CD14-positive monocyte (primary cell): ENCODE measurements at regions not wholly inside any gene's neighbourhood (a gene's known extent, or its start where the extent isn't known, plus 50 kb on each side); places are given as distances from the start of the nearest gene placed in this dataset.

Experiments used
- DNase-seq, 3 donors: peaks; one replicate each; pipeline ENCODE4 v3.0.0-alpha.2; 2011 to 2022
- H2AFZ ChIP-seq: 2 replicates; pipeline ENCODE4 v1.6.0; 2012; ENCODE audit warnings: mild to moderate bottlenecking, low read depth, low read length, inconsistent platforms; ENCODE audit not compliant: insufficient read depth, poor library complexity, severe bottlenecking
- H3K27ac ChIP-seq, 2 donors: 1 replicate in 1 of 2; 2 replicates in 1 of 2; pipeline ENCODE4 v1.5.1; 2012 to 2013; ENCODE audit warnings: low read length in 2 of 2, control low read depth in 1 of 2, inconsistent platforms in 1 of 2, low read depth in 1 of 2, mild to moderate bottlenecking in 1 of 2
- H3K27me3 ChIP-seq, 2 donors: one replicate each; pipeline versions ENCODE4 v1.6.0 to v1.6.1; 2011 to 2013; ENCODE audit warnings: low read length in 2 of 2; ENCODE audit not compliant: control insufficient read depth in 2 of 2, insufficient read depth in 2 of 2
- H3K36me3 ChIP-seq, 2 donors: replicated peaks in 1 of 2; 1 replicate in 1 of 2; 2 replicates in 1 of 2; pipeline versions ENCODE4 v1.5.1 to v1.6.1; 2012 to 2013; ENCODE audit warnings: low read length in 2 of 2, control low read depth in 1 of 2, inconsistent platforms in 1 of 2, mild to moderate bottlenecking in 1 of 2; ENCODE audit not compliant: insufficient read depth in 2 of 2, control insufficient read depth in 1 of 2
- H3K4me1 ChIP-seq, 2 donors: 1 replicate in 1 of 2; 2 replicates in 1 of 2; pipeline versions ENCODE4 v1.5.1 to v1.6.1; 2012 to 2013; ENCODE audit warnings: low read length in 2 of 2, control low read depth in 1 of 2, inconsistent platforms in 1 of 2, mild to moderate bottlenecking in 1 of 2, moderate library complexity in 1 of 2; ENCODE audit not compliant: insufficient read depth in 2 of 2, control insufficient read depth in 1 of 2
- H3K4me2 ChIP-seq: replicated peaks from 2 replicates; pipeline ENCODE3; 2012; ENCODE audit warnings: low read length, moderate library complexity, mild to moderate bottlenecking; ENCODE audit not compliant: poor library complexity, severe bottlenecking; ENCODE audit errors: extremely low read depth
- H3K4me3 ChIP-seq, 3 experiments: fragments of 200-600 bp in 1 of 3; sonication (generic) in 1 of 3; replicated peaks in 1 of 3; 1 replicate in 2 of 3; 2 replicates in 1 of 3; pipeline ENCODE4 v1.5.1; 2011 to 2013; ENCODE audit warnings: low read length in 3 of 3, mild to moderate bottlenecking in 3 of 3, control low read depth in 2 of 3, low read depth in 2 of 3, inconsistent platforms in 1 of 3, moderate library complexity in 1 of 3
- H3K79me2 ChIP-seq: 2 replicates; pipeline ENCODE4 v1.6.0; 2012; ENCODE audit warnings: mild to moderate bottlenecking, control low read depth, inconsistent platforms, low read length, moderate library complexity; ENCODE audit not compliant: insufficient read depth
- H3K9ac ChIP-seq: 2 replicates; pipeline ENCODE4 v1.6.0; 2017; ENCODE audit warnings: low read length, mild to moderate bottlenecking; ENCODE audit not compliant: insufficient read depth, poor library complexity, severe bottlenecking
- H3K9me3 ChIP-seq, 2 donors: replicated peaks in 1 of 2; 1 replicate in 1 of 2; 2 replicates in 1 of 2; pipeline versions ENCODE4 v1.5.1 to v1.6.1; 2012 to 2013; ENCODE audit warnings: low read length in 2 of 2, control low read depth in 1 of 2; ENCODE audit not compliant: control insufficient read depth in 1 of 2, insufficient read depth in 1 of 2
- H4K20me1 ChIP-seq: 2 replicates; pipeline ENCODE4 v1.6.0; 2012; ENCODE audit warnings: mild to moderate bottlenecking, low read length, control low read depth, moderate library complexity; ENCODE audit not compliant: insufficient read depth
- H3K27ac Mint-ChIP-seq, 7 donors: one replicate each; pipeline ENCODE4 v1.8.0; 2020; ENCODE audit warnings: mild to moderate bottlenecking in 7 of 7, mixed read lengths in 7 of 7, moderate library complexity in 6 of 7, inconsistent platforms in 2 of 7
- H3K27me3 Mint-ChIP-seq, 3 donors: one replicate each; pipeline ENCODE4 v1.8.0; 2021 to 2022; ENCODE audit warnings: low read depth in 3 of 3, mild to moderate bottlenecking in 3 of 3, mixed read lengths in 3 of 3, moderate library complexity in 3 of 3, inconsistent platforms in 1 of 3
- H3K36me3 Mint-ChIP-seq, 2 donors: one replicate each; pipeline ENCODE4 v1.8.0; 2020; ENCODE audit warnings: mixed read lengths in 2 of 2, inconsistent platforms in 1 of 2, mild to moderate bottlenecking in 1 of 2
- H3K4me1 Mint-ChIP-seq: one replicate; pipeline ENCODE4 v1.8.0; 2020; ENCODE audit warnings: mild to moderate bottlenecking, mixed read lengths
- H3K4me3 Mint-ChIP-seq, 2 donors: one replicate each; pipeline ENCODE4 v1.8.0; 2020; ENCODE audit warnings: mild to moderate bottlenecking in 2 of 2, mixed read lengths in 2 of 2, moderate library complexity in 1 of 2
- H3K9me3 Mint-ChIP-seq, 7 donors: one replicate each; pipeline ENCODE4 v1.8.0; 2020 to 2022; ENCODE audit warnings: mixed read lengths in 7 of 7, mild to moderate bottlenecking in 6 of 7, moderate library complexity in 6 of 7, inconsistent platforms in 2 of 7
- WGBS: methylation state at CpG from one replicate; pipeline ENCODE4 v1.1.5; 2013; ENCODE audit warnings: missing lambda C conversion rate; ENCODE audit not compliant: insufficient coverage; 5-methylcytosine and 5-hydroxymethylcytosine counted together
- intact Hi-C, 2 donors: fragments of 100-400 bp; cut with micrococcal nuclease; formaldehyde crosslinking; loops; one replicate each; pipeline versions ENCODE4 v1.15.0 to v1.15.1; 2023
- TF ChIP-seq, protein P1 (sequence below): fragments of 200-600 bp; IDR thresholded peaks from one replicate; pipeline ENCODE4 v1.8.0; 2022; ENCODE audit warnings: antibody characterized with exemption, mild to moderate bottlenecking

DNA sequence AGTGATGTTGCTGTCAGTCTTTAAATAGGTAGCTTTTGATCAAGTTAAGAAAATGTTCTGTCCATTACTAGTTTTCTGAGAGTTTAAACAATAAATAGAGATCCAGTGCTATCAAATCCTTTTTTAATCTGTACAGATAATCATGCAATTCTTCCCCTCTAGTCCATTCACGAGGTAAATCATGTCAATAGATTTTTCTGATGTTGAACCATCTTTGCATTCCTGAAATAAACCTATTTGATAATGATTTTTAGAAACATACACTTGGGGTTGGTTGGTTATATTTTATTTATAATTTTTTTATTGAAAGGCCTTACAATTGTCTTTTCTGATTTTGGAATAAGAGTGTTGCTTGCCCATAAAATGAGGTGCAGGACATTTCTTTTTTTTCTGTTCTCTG, 95.0 kb downstream of the FAM53A start:
- H3K27ac Mint-ChIP-seq = no peak overlapping the region
- intact Hi-C loops = loop anchor here (10.0 kb wide), 3 partner anchors 126 to 1486 kb away; partner anchors contain the start of genes HTT (in 1 of the 2), HTT-AS (in 1 of the 2) and SLBP (in 1 of the 2)
- Histone ChIP-seq H3K4me2 (no peak overlapping the region), H3K9ac (no peak overlapping the region), H3K27me3 (no peaks in the 10 kb centered on the region), H3K4me3 (no peak overlapping the region), H3K79me2 (no peaks in the 10 kb centered on the region), H4K20me1 (no peaks in the 10 kb centered on the region), H3K27ac (no peak overlapping the region), H3K36me3 (no peaks in the 10 kb centered on the region), H2AFZ (no peak overlapping the region), H3K9me3 (peaks cover 39 to 40% of the 10 kb centered on the region in 2 donors), H3K4me1 (no peaks in the 10 kb centered on the region)
- no peaks in the 10 kb centered on the region for H3K36me3 Mint-ChIP-seq
- H3K4me3 Mint-ChIP-seq = no peak overlapping the region
- TF ChIP-seq, protein P1, sequence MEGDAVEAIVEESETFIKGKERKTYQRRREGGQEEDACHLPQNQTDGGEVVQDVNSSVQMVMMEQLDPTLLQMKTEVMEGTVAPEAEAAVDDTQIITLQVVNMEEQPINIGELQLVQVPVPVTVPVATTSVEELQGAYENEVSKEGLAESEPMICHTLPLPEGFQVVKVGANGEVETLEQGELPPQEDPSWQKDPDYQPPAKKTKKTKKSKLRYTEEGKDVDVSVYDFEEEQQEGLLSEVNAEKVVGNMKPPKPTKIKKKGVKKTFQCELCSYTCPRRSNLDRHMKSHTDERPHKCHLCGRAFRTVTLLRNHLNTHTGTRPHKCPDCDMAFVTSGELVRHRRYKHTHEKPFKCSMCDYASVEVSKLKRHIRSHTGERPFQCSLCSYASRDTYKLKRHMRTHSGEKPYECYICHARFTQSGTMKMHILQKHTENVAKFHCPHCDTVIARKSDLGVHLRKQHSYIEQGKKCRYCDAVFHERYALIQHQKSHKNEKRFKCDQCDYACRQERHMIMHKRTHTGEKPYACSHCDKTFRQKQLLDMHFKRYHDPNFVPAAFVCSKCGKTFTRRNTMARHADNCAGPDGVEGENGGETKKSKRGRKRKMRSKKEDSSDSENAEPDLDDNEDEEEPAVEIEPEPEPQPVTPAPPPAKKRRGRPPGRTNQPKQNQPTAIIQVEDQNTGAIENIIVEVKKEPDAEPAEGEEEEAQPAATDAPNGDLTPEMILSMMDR = no peak
- WGBS = no CpG with 5 or more reads among the region's 1 CpG
- H3K9me3 Mint-ChIP-seq = peaks cover 25 to 59% (median 38%) of the 10 kb centered on the region in 7 donors
- peaks cover 3 to 14% (median 13%) of the 10 kb centered on the region in 3 donors for H3K27me3 Mint-ChIP-seq
- no peak for DNase-seq
- H3K4me1 Mint-ChIP-seq = no peaks in the 10 kb centered on the region

DNA sequence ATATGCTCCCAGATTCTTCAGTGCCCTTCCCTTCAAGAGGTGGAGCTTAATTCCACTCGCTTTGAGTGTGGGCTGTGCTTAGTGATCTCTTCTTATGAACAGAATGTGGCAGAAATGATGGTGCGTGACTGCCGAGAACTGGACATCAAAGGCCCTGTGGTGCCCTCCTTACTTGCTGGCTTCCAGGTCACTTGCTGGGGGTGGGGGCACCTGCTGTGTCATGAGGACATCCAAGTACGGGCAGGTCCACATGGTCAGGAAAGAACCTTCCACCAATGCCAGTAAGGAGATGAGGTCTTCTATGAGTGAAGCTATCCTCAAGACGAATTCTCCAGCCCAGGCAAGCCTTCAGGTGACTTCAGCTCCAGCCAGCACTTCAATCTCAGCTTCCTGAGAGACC, 95.8 kb downstream of the FAM53A start:
- WGBS = 90% methylated on average over 3 of the region's 5 CpGs
- Mint-ChIP-seq H3K4me1 (no peaks in the 10 kb centered on the region), H3K36me3 (no peaks in the 10 kb centered on the region), H3K27me3 (peaks cover 3 to 14% (median 13%) of the 10 kb centered on the region in 3 donors), H3K9me3 (peaks cover 21 to 54% (median 38%) of the 10 kb centered on the region in 7 donors), H3K27ac (no peak overlapping the region), H3K4me3 (no peak overlapping the region)
- Histone ChIP-seq H3K79me2 (no peaks in the 10 kb centered on the region), H3K36me3 (no peaks in the 10 kb centered on the region), H3K27me3 (no peaks in the 10 kb centered on the region), H3K4me2 (no peak overlapping the region), H3K4me3 (no peak overlapping the region), H3K9me3 (peaks cover 36 to 40% of the 10 kb centered on the region in 2 donors), H4K20me1 (no peaks in the 10 kb centered on the region), H2AFZ (no peak overlapping the region), H3K9ac (no peak overlapping the region), H3K27ac (no peak overlapping the region), H3K4me1 (no peaks in the 10 kb centered on the region)
- intact Hi-C loops = loop anchor here (10.0 kb wide), 3 partner anchors 126 to 1486 kb away; partner anchors contain the start of genes HTT (in 1 of the 2), HTT-AS (in 1 of the 2) and SLBP (in 1 of the 2)
- DNase-seq = no peak
- TF ChIP-seq, protein P1 = no peak
